Naive B cell (primary cell): ENCODE measurements at regions not wholly inside any gene's neighbourhood (a gene's known extent, or its start where the extent isn't known, plus 50 kb on each side); places are given as distances from the start of the nearest gene placed in this dataset.

ENCODE experiments used
- ATAC-seq, 2 donors: fragments of 150-1000 bp; cut with Tn5 transposase; 2 replicates each; pipeline ENCODE4 v1.10.0; 2021; ENCODE audit warnings: low read depth in 2 of 2, mild to moderate bottlenecking in 2 of 2, moderate library complexity in 2 of 2
- DNase-seq: peaks from one replicate; pipeline ENCODE4 v3.0.0; 2022
- H3K27ac Mint-ChIP-seq, 6 donors: one replicate each; pipeline ENCODE4 v1.8.0; 2020 to 2022; ENCODE audit warnings: mild to moderate bottlenecking in 6 of 6, mixed read lengths in 6 of 6, moderate library complexity in 5 of 6, inconsistent platforms in 2 of 6
- H3K27me3 Mint-ChIP-seq, 3 donors: one replicate each; pipeline ENCODE4 v1.8.0; 2021 to 2022; ENCODE audit warnings: mixed read lengths in 3 of 3, mild to moderate bottlenecking in 1 of 3
- H3K36me3 Mint-ChIP-seq, 2 donors: one replicate each; pipeline ENCODE4 v1.8.0; 2020 to 2022; ENCODE audit warnings: mixed read lengths in 2 of 2, inconsistent platforms in 1 of 2, mild to moderate bottlenecking in 1 of 2
- H3K4me1 Mint-ChIP-seq, 3 donors: one replicate each; pipeline ENCODE4 v1.8.0; 2020 to 2022; ENCODE audit warnings: mixed read lengths in 3 of 3, inconsistent platforms in 1 of 3, mild to moderate bottlenecking in 1 of 3, moderate library complexity in 1 of 3
- H3K4me3 Mint-ChIP-seq, 8 donors: one replicate each; pipeline ENCODE4 v1.8.0; 2020 to 2022; ENCODE audit warnings: mild to moderate bottlenecking in 8 of 8, mixed read lengths in 8 of 8, moderate library complexity in 8 of 8, inconsistent platforms in 2 of 8
- H3K9me3 Mint-ChIP-seq, 7 donors: one replicate each; pipeline ENCODE4 v1.8.0; 2020 to 2022; ENCODE audit warnings: mixed read lengths in 7 of 7, mild to moderate bottlenecking in 5 of 7, inconsistent platforms in 2 of 7, moderate library complexity in 1 of 7

DNA sequence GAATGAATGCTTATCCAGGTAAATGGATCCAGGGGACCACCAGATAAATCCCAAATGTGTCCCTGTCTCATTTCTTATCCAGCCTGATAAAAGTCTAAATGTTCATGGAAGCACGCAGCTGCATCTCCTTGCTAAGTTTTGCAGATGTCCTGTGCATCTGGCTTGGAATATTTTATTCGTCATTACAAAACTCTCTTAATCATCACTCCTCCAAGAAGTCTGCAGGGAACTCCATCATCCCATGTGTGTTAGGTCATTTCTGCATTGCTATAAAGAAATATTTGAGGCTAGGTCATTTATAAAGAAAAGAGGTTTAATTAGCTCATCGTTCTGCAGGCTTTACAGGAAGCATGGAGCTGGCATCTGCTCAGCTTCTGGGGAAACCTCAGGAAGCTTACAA, 297.2 kb downstream of the HS3ST1 start:
- H3K4me1 Mint-ChIP-seq = peaks cover 30 to 39% (median 35%) of the 10 kb centered on the region in 3 donors
- DNase-seq (no peak), ATAC-seq (no peak)
- peaks cover 0 to 6% (median 0%) of the 10 kb centered on the region in 7 donors for H3K9me3 Mint-ChIP-seq
- H3K27ac Mint-ChIP-seq = peak overlapping the region in 1 of 6 donors; percentile 36
- no peaks in the 10 kb centered on the region for H3K27me3 Mint-ChIP-seq
- H3K4me3 Mint-ChIP-seq = no peak overlapping the region
- H3K36me3 Mint-ChIP-seq = no peaks in the 10 kb centered on the region

DNA sequence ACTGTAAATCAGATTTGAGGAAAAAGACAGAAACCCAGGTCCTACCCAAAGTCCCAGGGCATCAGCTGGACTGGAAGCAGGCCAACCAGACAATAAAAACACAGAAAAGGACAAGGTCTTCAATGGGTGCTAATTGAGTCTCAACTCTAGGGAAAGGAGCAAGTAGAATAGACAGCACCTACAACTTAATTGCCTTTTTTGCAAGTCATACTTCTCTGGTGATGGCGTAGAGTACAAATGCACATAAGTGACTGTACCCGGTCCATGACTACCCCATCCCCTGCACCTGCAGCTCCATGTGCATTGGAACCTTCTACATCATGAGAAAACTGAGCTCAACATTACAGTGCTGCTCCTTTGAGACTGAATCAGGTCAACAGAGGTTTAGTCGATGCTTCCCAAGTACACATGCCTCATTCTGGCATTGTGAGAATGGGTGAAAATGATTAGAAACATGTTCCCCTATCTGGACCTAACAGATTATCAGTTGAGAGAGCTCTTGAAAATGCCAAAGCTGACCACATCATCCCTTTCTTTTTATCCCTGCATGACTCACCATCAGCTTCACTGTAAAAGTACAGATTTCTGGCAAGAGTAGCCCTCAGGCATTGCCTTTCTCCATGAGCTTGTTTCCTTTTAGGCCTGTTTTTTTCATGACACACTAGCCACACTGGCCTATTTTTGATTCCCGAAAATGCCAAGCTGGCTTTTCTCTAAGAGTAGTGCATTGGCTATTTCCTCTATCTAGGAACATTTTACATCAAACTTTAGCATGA, 298.3 kb downstream of the HS3ST1 start:
- H3K4me3 Mint-ChIP-seq = no peak overlapping the region
- peaks cover 35 to 45% (median 40%) of the 10 kb centered on the region in 3 donors for H3K4me1 Mint-ChIP-seq
- H3K27me3 Mint-ChIP-seq = no peaks in the 10 kb centered on the region
- ATAC-seq (no peak), DNase-seq (no peak)
- H3K36me3 Mint-ChIP-seq = no peaks in the 10 kb centered on the region
- peaks cover 0 to 6% (median 0%) of the 10 kb centered on the region in 7 donors for H3K9me3 Mint-ChIP-seq
- no peak overlapping the region for H3K27ac Mint-ChIP-seq

DNA sequence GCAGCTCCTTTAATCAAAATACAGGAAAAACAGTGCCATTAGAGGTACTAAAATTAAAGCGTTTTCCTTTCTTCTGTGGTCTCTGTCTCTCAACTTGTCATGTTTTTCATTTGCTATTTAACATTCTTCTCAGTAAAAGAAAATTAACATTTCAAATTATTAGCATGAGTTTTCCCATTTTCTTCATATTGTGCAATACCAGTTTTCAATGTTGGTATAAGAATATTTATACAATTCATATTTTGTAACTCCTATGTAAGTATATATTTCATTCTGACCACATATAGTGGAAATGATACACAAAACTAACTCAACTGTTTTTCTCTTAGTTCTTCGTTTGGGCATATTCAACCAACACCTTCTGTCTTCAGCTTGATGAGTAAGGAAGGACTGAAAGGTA, 308.3 kb downstream of the HS3ST1 start:
- Mint-ChIP-seq H3K4me3 (no peak overlapping the region), H3K36me3 (no peaks in the 10 kb centered on the region), H3K9me3 (peaks cover 0 to 2% (median 0%) of the 10 kb centered on the region in 7 donors), H3K27me3 (no peaks in the 10 kb centered on the region), H3K4me1 (peaks cover 21 to 32% (median 31%) of the 10 kb centered on the region in 3 donors), H3K27ac (peak overlapping the region in 1 of 6 donors; percentile 49)
- DNase-seq (no peak), ATAC-seq (no peak)

DNA sequence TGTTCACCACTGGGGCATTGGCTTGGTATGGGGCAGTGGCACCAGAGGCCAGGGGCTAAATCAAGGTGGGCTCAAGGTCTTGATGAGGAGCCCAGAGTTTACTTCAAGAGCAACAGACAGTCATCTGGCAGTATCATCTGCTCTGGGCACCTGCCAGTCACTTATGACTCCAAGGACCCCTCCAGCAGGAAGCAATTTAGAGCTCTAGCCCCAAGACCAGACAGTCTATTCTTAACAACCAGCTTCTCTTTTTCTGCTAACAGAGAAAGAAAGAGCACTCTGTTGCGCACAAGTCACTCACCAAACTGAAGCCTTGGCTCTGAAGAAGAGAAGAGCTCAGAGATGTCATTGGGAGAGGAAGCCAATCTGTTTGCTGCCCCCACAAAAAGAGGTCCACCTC, 309.2 kb downstream of the HS3ST1 start:
- ATAC-seq = peak; percentile 66 to 82
- Mint-ChIP-seq H3K36me3 (no peaks in the 10 kb centered on the region), H3K9me3 (peaks cover 0 to 2% (median 0%) of the 10 kb centered on the region in 7 donors), H3K4me1 (peaks cover 22 to 38% (median 32%) of the 10 kb centered on the region in 3 donors), H3K4me3 (peak overlapping the region in 2 of 8 donors; percentile 6 to 58), H3K27me3 (no peaks in the 10 kb centered on the region), H3K27ac (peak overlapping the region in 5 of 6 donors; percentile 19 to 53 (median 46))
- no peak for DNase-seq

DNA sequence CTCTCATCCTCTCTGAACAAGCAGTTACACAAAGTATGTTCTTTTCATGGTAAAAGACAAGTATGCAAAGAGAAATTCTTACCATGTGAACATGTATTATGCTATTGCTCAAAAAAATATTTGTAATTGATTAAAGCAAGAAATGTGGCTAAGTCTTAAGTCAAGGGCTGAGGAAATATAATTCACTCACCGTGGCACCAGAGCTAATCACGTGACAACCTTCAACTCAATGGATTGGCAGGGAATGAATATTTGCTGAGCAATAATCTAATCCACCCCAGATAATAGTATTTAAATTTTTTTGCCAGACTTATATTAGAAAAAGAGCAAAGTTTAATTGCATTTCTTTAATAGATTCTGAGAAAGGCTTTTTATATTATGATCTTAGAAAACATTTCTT, 310.2 kb downstream of the HS3ST1 start:
- peaks cover 22 to 34% (median 32%) of the 10 kb centered on the region in 3 donors for H3K4me1 Mint-ChIP-seq
- H3K27me3 Mint-ChIP-seq = no peaks in the 10 kb centered on the region
- no peak overlapping the region for H3K27ac Mint-ChIP-seq
- H3K36me3 Mint-ChIP-seq = no peaks in the 10 kb centered on the region
- H3K9me3 Mint-ChIP-seq = peaks cover 0 to 2% (median 0%) of the 10 kb centered on the region in 7 donors
- ATAC-seq (no peak), DNase-seq (no peak)
- H3K4me3 Mint-ChIP-seq = no peak overlapping the region

DNA sequence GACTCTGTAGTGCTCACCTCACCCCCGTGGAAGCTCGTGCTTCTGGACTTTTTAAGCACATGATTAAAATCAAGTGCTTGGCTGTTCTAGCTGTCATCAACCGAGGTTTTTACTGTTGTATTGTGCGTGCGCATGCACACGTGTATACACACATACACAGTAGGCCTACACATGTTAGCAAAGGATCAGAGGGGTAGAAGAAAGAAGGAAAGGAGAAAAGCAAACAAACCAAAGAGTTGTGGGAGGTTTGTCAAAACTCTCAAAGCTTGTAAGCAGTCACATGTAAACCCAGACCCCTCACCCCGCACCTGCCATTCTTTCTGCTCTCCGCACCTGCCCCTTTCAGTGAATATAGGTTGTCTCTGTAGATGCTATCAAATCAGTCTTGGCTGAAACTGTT, 311.8 kb downstream of the HS3ST1 start:
- peaks cover 26 to 39% (median 32%) of the 10 kb centered on the region in 3 donors for H3K4me1 Mint-ChIP-seq
- H3K27ac Mint-ChIP-seq = peak overlapping the region in 1 of 6 donors; percentile 50
- H3K4me3 Mint-ChIP-seq = no peak overlapping the region
- no peaks in the 10 kb centered on the region for H3K36me3 Mint-ChIP-seq
- H3K27me3 Mint-ChIP-seq = no peaks in the 10 kb centered on the region
- DNase-seq = no peak
- no peak for ATAC-seq
- no peaks in the 10 kb centered on the region for H3K9me3 Mint-ChIP-seq

DNA sequence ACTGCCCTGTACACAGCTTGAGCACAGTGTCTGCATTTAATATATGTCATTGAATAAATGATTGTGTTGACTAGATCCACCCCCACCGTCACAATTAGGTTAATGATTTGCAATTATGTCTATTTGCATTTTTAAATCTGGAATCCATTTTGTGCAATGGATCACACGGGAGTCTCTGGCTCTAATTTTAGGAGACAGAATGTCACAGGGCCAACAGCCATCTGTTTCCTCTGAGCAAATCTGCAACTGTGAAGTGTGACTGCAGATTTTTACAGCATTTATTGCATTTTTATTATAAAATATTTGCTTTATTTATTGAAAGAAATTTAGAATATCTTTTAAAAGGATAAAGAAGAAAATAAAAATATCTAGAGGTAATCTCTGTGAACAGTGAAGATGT, 316.8 kb downstream of the HS3ST1 start:
- H3K36me3 Mint-ChIP-seq = peaks cover 6 to 22% of the 10 kb centered on the region in 2 donors
- ATAC-seq = no peak
- no peak overlapping the region for H3K27ac Mint-ChIP-seq
- H3K9me3 Mint-ChIP-seq = peaks cover 0 to 9% (median 0%) of the 10 kb centered on the region in 7 donors
- no peak for DNase-seq
- H3K4me3 Mint-ChIP-seq = no peak overlapping the region
- no peaks in the 10 kb centered on the region for H3K27me3 Mint-ChIP-seq
- H3K4me1 Mint-ChIP-seq = peaks cover 24 to 42% (median 39%) of the 10 kb centered on the region in 3 donors

DNA sequence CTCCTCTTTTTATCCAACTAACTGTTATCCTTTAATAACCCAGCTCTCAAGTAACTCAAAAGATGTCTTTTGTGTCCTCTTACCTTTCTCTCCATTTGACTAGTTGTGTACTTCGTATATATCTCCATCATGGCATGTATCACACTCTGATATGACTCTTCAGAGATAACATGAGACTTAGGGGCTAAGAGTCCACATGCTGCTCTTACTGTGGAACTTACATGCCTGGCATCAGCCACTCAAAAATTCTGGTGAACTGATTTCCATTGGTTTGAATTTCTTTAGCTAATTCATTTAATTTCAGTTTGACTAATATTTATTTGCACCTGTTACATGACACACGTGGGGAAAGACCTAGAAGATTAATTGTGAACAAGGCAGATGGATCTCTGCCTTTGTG, 317.3 kb downstream of the HS3ST1 start:
- no peak for DNase-seq
- Mint-ChIP-seq H3K9me3 (peaks cover 0 to 9% (median 0%) of the 10 kb centered on the region in 7 donors), H3K4me1 (peaks cover 24 to 45% (median 41%) of the 10 kb centered on the region in 3 donors), H3K27me3 (no peaks in the 10 kb centered on the region), H3K36me3 (peaks cover 6 to 22% of the 10 kb centered on the region in 2 donors), H3K27ac (no peak overlapping the region), H3K4me3 (no peak overlapping the region)
- no peak for ATAC-seq

DNA sequence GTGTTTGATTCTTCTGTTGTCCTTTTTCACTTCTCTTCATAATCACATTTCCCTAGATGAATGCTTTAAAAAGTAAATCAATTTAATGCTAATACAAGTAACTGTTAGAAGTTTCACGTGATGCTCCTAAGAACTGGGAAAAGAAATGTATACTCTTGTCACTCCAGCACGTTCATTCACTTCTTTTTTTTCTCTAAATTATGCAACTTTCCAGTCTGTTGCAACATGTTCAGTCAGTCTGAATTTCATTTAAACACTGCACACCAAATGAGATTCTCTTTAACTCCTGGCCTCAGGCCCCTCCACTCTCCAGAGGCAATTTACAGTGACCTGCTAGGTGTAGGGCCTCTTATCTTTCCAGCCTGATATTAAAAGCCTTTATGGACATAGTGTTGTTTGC, 321.9 kb downstream of the HS3ST1 start:
- Mint-ChIP-seq H3K27ac (peak overlapping the region in 1 of 6 donors; percentile 9), H3K4me1 (peaks cover 39 to 57% (median 54%) of the 10 kb centered on the region in 3 donors), H3K4me3 (peak overlapping the region in 1 of 8 donors; percentile 42), H3K9me3 (peaks cover 3 to 27% (median 8%) of the 10 kb centered on the region in 7 donors), H3K36me3 (peaks cover 6 to 22% of the 10 kb centered on the region in 2 donors), H3K27me3 (no peaks in the 10 kb centered on the region)
- no peak for DNase-seq
- ATAC-seq = no peak

DNA sequence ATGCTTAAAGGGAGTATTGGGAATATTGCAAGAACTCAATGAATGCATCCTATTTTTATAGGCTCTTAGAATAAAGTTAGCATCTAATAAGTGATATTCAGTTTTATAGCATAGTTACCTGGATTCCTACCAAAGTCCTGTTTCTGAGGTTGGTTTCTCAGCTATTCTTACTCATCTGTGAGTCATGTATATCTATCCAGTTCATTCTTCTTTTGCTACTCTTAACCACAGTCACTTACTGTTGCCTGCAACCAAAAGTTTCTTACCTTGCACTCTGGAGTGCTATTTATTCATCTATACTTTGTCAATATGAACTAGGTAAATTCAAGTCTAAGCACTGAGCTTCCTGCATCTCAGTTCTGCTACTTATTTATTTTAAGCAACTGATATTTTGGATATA, 322.5 kb downstream of the HS3ST1 start:
- DNase-seq (no peak), ATAC-seq (no peak)
- Mint-ChIP-seq H3K4me3 (no peak overlapping the region), H3K9me3 (peaks cover 1 to 29% (median 8%) of the 10 kb centered on the region in 7 donors), H3K27me3 (no peaks in the 10 kb centered on the region), H3K4me1 (peaks cover 38 to 58% (median 55%) of the 10 kb centered on the region in 3 donors), H3K36me3 (peaks cover 6 to 17% of the 10 kb centered on the region in 2 donors), H3K27ac (no peak overlapping the region)

DNA sequence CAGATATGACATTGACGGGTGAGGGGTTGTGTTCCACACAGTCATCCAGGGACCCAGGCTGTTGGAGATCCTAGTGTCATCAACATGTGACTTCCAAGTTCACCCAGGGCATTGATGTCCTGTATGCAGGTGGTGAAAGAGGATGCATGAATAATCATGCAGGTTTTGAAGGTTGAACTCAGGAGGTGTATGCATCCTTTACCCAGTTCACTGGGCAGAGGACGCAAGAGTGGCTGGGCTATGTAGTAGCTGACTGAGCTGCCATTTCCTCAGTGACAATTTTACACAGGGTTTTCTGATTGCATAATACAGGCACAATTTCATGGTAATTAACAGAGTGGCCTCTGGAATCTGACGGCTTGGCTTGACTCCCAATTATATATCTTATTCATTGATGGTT, 323.0 kb downstream of the HS3ST1 start:
- Mint-ChIP-seq H3K36me3 (peaks cover 6 to 13% of the 10 kb centered on the region in 2 donors), H3K27me3 (no peaks in the 10 kb centered on the region), H3K27ac (peak overlapping the region in 2 of 6 donors; percentile 45 to 88), H3K4me1 (peaks cover 38 to 60% (median 57%) of the 10 kb centered on the region in 3 donors), H3K4me3 (no peak overlapping the region), H3K9me3 (peaks cover 0 to 29% (median 8%) of the 10 kb centered on the region in 7 donors)
- DNase-seq (no peak), ATAC-seq (peak; percentile 32 to 36)

DNA sequence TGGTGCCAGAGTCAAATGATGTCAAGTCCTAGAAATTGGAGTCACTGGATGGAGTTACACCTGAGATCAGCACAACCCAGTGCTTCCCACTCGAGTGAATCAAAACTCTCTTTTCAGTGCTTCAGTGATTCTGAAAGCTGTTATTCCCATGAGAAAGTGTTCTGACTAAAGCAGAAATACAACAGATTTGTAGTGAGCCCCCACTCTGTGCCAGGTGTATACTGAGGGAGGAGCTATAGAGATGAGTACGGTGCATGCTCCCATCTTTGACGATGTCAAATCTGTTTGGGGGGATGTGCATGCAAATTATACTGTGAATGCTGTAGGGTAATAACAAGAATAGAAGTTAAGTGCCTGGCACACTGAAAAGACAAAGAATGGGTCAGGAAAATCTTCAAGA, 330.2 kb downstream of the HS3ST1 start:
- peak overlapping the region; percentile 73 to 87 (median 79) for H3K4me3 Mint-ChIP-seq

DNA sequence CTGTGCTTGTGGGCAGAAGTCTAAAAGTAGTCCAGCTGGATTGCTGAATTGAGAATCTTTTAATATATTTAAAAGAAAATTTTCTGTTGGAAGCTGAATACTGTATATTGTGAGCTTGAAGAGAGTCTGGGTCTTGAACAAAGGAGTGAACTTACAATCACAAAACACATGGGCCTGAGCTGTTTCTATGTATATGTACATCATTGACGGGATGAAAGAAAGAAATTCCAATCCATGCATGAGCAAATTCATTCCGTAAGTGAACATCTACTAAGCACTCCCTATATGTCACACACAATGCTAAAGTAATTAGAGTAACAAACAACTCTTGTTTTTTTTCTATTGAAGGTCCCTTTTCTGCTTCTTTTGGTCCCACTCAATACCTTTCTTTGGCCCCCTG, 331.0 kb downstream of the HS3ST1 start:
- peaks cover 55 to 67% (median 57%) of the 10 kb centered on the region in 3 donors for H3K4me1 Mint-ChIP-seq
- peaks cover 9 to 10% of the 10 kb centered on the region in 2 donors for H3K36me3 Mint-ChIP-seq
- peak overlapping the region in 5 of 6 donors; percentile 85 to 98 (median 91) for H3K27ac Mint-ChIP-seq
- peak overlapping the region in 4 of 8 donors; percentile 75 to 82 (median 79) for H3K4me3 Mint-ChIP-seq
- ATAC-seq (no peak), DNase-seq (no peak)
- no peaks in the 10 kb centered on the region for H3K27me3 Mint-ChIP-seq
- peaks cover 0 to 34% (median 16%) of the 10 kb centered on the region in 7 donors for H3K9me3 Mint-ChIP-seq

More for the DNA sequence above, 330.2 kb downstream of the HS3ST1 start:
- no peaks in the 10 kb centered on the region for H3K27me3 Mint-ChIP-seq
- ATAC-seq = peak; percentile 55 to 60
- peak; percentile 60 for DNase-seq
- peaks cover 0 to 36% (median 16%) of the 10 kb centered on the region in 7 donors for H3K9me3 Mint-ChIP-seq
- peak overlapping the region; percentile 81 to 98 (median 89) for H3K27ac Mint-ChIP-seq
- peaks cover 57 to 73% (median 63%) of the 10 kb centered on the region in 3 donors for H3K4me1 Mint-ChIP-seq
- H3K36me3 Mint-ChIP-seq = peaks cover 9 to 10% of the 10 kb centered on the region in 2 donors

DNA sequence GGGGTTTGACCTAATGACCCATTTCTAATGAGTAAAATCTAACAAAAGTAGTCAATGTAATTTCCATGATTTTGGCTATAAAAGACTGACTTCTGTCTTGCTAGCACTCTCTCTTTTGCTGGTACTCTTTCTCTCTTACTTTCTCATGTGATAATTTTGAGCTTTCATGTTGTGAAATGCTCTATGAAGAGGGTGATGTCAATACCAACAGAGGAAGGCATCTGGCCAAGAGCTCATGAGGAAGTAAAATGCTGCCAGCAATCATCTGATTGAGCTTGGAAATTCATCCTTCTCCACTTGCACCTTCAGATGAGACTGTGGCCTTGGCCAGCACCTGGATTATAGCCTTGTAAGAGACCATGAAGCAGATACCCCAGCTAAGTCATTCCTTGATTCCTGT, 347.7 kb downstream of the HS3ST1 start:
- H3K27ac Mint-ChIP-seq = peak overlapping the region in 1 of 6 donors; percentile 67
- H3K27me3 Mint-ChIP-seq = no peaks in the 10 kb centered on the region
- H3K4me1 Mint-ChIP-seq = peaks cover 11 to 28% (median 13%) of the 10 kb centered on the region in 3 donors
- peaks cover 7 to 8% of the 10 kb centered on the region in 2 donors for H3K36me3 Mint-ChIP-seq
- H3K4me3 Mint-ChIP-seq = no peak overlapping the region
- peaks cover 3 to 13% (median 6%) of the 10 kb centered on the region in 7 donors for H3K9me3 Mint-ChIP-seq
- ATAC-seq = no peak
- no peak for DNase-seq
